NT2/D1 (cell line): ENCODE measurements at regions not wholly inside any gene's neighbourhood (a gene's known extent, or its start where the extent isn't known, plus 50 kb on each side); places are given as distances from the start of the nearest gene placed in this dataset.

Source experiments
- SUZ12 ChIP-seq: IDR thresholded peaks from 2 replicates; pipeline ENCODE4 v1.6.1; 2011; ENCODE audit not compliant: insufficient read length, insufficient read depth; ENCODE audit errors: extremely low read depth
- YY1 ChIP-seq: IDR thresholded peaks from 2 replicates; pipeline ENCODE4 v1.6.1; 2011; ENCODE audit not compliant: insufficient read length, insufficient read depth
- ZNF274 ChIP-seq: IDR thresholded peaks from 2 replicates; pipeline ENCODE4 v1.6.1; 2011; ENCODE audit warnings: mild to moderate bottlenecking, low read depth, low read length

DNA sequence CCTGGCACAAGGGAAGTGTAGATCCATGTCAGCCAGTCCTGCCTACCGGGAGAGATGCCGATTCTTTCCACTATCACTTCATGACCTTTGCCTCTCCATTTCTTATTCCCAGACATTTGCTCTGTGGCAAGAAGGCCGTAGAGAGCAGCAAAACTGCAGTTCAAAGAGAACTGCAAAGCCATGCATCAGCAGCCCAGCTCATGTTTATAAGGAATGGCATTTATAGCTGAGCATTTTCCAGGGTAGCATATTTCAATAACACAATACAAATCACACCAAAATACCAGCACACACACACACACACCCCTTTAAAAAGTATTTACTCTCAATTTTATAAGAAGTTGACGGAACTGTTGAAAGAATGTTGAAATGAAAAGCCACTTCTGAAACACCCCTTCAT lies 126.7 kb upstream of the EGFLAM start:
- no peak for TF ChIP-seq YY1
- TF ChIP-seq SUZ12: no peak
- TF ChIP-seq ZNF274: no peak
